Upper lobe of left lung (tissue), 6 donors: ENCODE measurements at regions not wholly inside any gene's neighbourhood (a gene's known extent, or its start where the extent isn't known, plus 50 kb on each side); places are given as distances from the start of the nearest gene placed in this dataset.
A peak's percentile ranks its signal among the peaks of the same experiment; 100 is the strongest.
"Not testable (repeated sequence)": the region's sequence is repeated elsewhere in the genome, so short reads cannot be mapped to it uniquely, and the experiment has no call there.

Experiments
- ATAC-seq, 2 donors: fragments of 200-7000 bp; cut with Tn5 transposase; one replicate each; pipeline ENCODE4 v1.9.1; 2022; ENCODE audit warnings: mild to moderate bottlenecking in 2 of 2, moderate library complexity in 2 of 2; ENCODE audit not compliant: low FRiP score in 2 of 2
- DNase-seq, 2 donors: peaks; one replicate each; pipeline ENCODE4 v3.0.0-alpha.2; 2019 to 2020
- H3K27ac ChIP-seq, 4 donors: fragments of 200-600 bp; sonication (generic); one replicate each; pipeline ENCODE4 v1.5.1; 2016 to 2019
- H3K27me3 ChIP-seq, 4 donors: fragments of 200-600 bp; sonication (generic); one replicate each; pipeline ENCODE4 v1.5.1; 2017 to 2019
- H3K36me3 ChIP-seq, 4 donors: fragments of 200-600 bp; sonication (generic); one replicate each; pipeline ENCODE4 v1.5.1; 2016 to 2019
- H3K4me1 ChIP-seq, 4 donors: fragments of 200-600 bp; sonication (generic); one replicate each; pipeline ENCODE4 v1.5.1; 2018 to 2019
- H3K4me3 ChIP-seq, 4 donors: fragments of 200-600 bp; sonication (generic); one replicate each; pipeline ENCODE4 v1.5.1; 2017 to 2019; ENCODE audit warnings: mild to moderate bottlenecking in 2 of 4, moderate library complexity in 1 of 4
- H3K9me3 ChIP-seq, 4 donors: fragments of 200-600 bp; sonication (generic); one replicate each; pipeline ENCODE4 v1.5.1; 2018 to 2019
- CTCF ChIP-seq, 6 experiments: fragments of 450-650 bp in 4 of 6; fragments of 200-600 bp in 2 of 6; sonication (generic) in 2 of 6; IDR thresholded peaks; one replicate each; pipeline ENCODE4 v1.5.1; 2016 to 2019; ENCODE audit warnings: antibody characterized with exemption in 6 of 6
- EP300 ChIP-seq, 4 donors: sonication (generic); formaldehyde crosslinking; IDR thresholded peaks; one replicate each; pipeline ENCODE4 v1.5.1; 2017; ENCODE audit warnings: antibody characterized with exemption in 4 of 4, control low read depth in 2 of 4
- POLR2A ChIP-seq, 4 donors: fragments of 450-650 bp; IDR thresholded peaks; one replicate each; pipeline ENCODE4 v1.5.1; 2016 to 2017; ENCODE audit warnings: antibody characterized with exemption in 4 of 4, mild to moderate bottlenecking in 2 of 4
- POLR2AphosphoS5 ChIP-seq, 2 donors: sonication (generic); formaldehyde crosslinking; IDR thresholded peaks; one replicate each; pipeline ENCODE4 v1.5.1; 2017; ENCODE audit warnings: antibody characterized with exemption in 2 of 2
- WGBS, 2 donors: methylation state at CpG; one replicate each; pipeline ENCODE4 v1.1.5; 2017 to 2018; 5-methylcytosine and 5-hydroxymethylcytosine counted together
- donor health status: DM: no; HTN: no; CAD: no; lungs with moderate emphysema.
- donor health status: DM: no; HTN: yes; CAD: no; lungs with severe emphysema.

- Histone ChIP-seq H3K4me1 (peaks cover 0 to 7% (median 0%) of the 10 kb centered on the region in 4 donors), H3K36me3 (no peaks in the 10 kb centered on the region), H3K27me3 (no peaks in the 10 kb centered on the region), H3K9me3 (no peaks in the 10 kb centered on the region), H3K27ac (no peak overlapping the region), H3K4me3 (no peak overlapping the region)
- peak in 1 of 2 donors; percentile 19 for ATAC-seq
- 16% methylated on average over 17 to 48 of the region's 58 CpGs for WGBS, 2 donors
- DNase-seq = peak in 1 of 2 donors; percentile 74
- no peak for TF ChIP-seq CTCF (IDR thresholded peaks at IDR 0.05)
- no peak for TF ChIP-seq POLR2A (IDR thresholded peaks at IDR 0.05)
- no peak for TF ChIP-seq POLR2AphosphoS5 (IDR thresholded peaks at IDR 0.05)
- TF ChIP-seq EP300 (IDR thresholded peaks at IDR 0.05) = no peak
Observed at GRCh38 chr12:30169839-30170591, 386.3 kb upstream of the TMTC1 start.

- Histone ChIP-seq H3K36me3 (no peaks in the 10 kb centered on the region), H3K27me3 (no peaks in the 10 kb centered on the region), H3K9me3 (no peaks in the 10 kb centered on the region), H3K27ac (no peak overlapping the region), H3K4me3 (no peak overlapping the region), H3K4me1 (peaks cover 0 to 7% (median 0%) of the 10 kb centered on the region in 4 donors)
- DNase-seq (no peak), ATAC-seq (no peak)
- 83 to 84% methylated on average over 4 of the region's 4 CpGs for WGBS, 2 donors
- no peak for TF ChIP-seq POLR2AphosphoS5 (IDR thresholded peaks at IDR 0.05)
- no peak for TF ChIP-seq CTCF (IDR thresholded peaks at IDR 0.05)
- no peak for TF ChIP-seq EP300 (IDR thresholded peaks at IDR 0.05)
- TF ChIP-seq POLR2A (IDR thresholded peaks at IDR 0.05) = no peak
Observed at GRCh38 chr12:30166006-30166795, 382.5 kb upstream of the TMTC1 start.

GRCh38 chr12:30164382-30165318 is 380.9 kb upstream of the TMTC1 start:
- Histone ChIP-seq H3K4me3 (no peak overlapping the region), H3K4me1 (no peaks in the 10 kb centered on the region), H3K9me3 (no peaks in the 10 kb centered on the region), H3K27ac (no peak overlapping the region), H3K36me3 (no peaks in the 10 kb centered on the region), H3K27me3 (no peaks in the 10 kb centered on the region)
- ATAC-seq = no peak
- TF ChIP-seq CTCF (IDR thresholded peaks at IDR 0.05) (no peak), EP300 (IDR thresholded peaks at IDR 0.05) (no peak), POLR2AphosphoS5 (IDR thresholded peaks at IDR 0.05) (no peak), POLR2A (IDR thresholded peaks at IDR 0.05) (no peak)
- DNase-seq = no peak
- 60 to 63% methylated on average over 10 of the region's 10 CpGs for WGBS, 2 donors

- not testable (repeated sequence) for H3K27ac ChIP-seq, H3K4me1 ChIP-seq, ATAC-seq, H3K36me3 ChIP-seq, H3K4me3 ChIP-seq, H3K27me3 ChIP-seq, H3K9me3 ChIP-seq
- 82 to 100% methylated on average over 2 to 11 of the region's 22 CpGs for WGBS, 2 donors
- DNase-seq = peak in 1 of 2 donors; percentile 65
Observed at GRCh38 chr12:30156833-30157232, 373.1 kb upstream of the TMTC1 start.
